NCI-H345 (cell line): ENCODE measurements at regions not wholly inside any gene's neighbourhood (a gene's known extent, or its start where the extent isn't known, plus 50 kb on each side); places are given as distances from the start of the nearest gene placed in this dataset.

Experiments used
- DNase-seq: peaks from one replicate; lab custom pipeline; 2025; lab: John Stamatoyannopoulos, UW

GRCh38 chr10:34868589-34868988 lies 53.5 kb upstream of the PARD3 start:
- DNase-seq: no peak

- no peak for DNase-seq
Measured at GRCh38 chr10:34866848-34867247, 51.8 kb upstream of the PARD3 start.
